ENCODE measurements at regions not wholly inside any gene's neighbourhood (a gene's known extent, or its start where the extent isn't known, plus 50 kb on each side); places are given as distances from the start of the nearest gene placed in this dataset.

- no peak for TF ChIP-seq CTCF (IDR thresholded peaks at IDR 0.05)
- TF ChIP-seq POLR2A (IDR thresholded peaks at IDR 0.05) = no peak
Measured at GRCh38 chr3:101134331-101134730, 141.1 kb upstream of the ABI3BP start.

All from right lobe of liver (tissue), 4 donors.